ENCODE measurements at regions not wholly inside any gene's neighbourhood (a gene's known extent, or its start where the extent isn't known, plus 50 kb on each side); places are given as distances from the start of the nearest gene placed in this dataset.
A peak's percentile ranks its signal among the peaks of the same experiment; 100 is the strongest.

DNA sequence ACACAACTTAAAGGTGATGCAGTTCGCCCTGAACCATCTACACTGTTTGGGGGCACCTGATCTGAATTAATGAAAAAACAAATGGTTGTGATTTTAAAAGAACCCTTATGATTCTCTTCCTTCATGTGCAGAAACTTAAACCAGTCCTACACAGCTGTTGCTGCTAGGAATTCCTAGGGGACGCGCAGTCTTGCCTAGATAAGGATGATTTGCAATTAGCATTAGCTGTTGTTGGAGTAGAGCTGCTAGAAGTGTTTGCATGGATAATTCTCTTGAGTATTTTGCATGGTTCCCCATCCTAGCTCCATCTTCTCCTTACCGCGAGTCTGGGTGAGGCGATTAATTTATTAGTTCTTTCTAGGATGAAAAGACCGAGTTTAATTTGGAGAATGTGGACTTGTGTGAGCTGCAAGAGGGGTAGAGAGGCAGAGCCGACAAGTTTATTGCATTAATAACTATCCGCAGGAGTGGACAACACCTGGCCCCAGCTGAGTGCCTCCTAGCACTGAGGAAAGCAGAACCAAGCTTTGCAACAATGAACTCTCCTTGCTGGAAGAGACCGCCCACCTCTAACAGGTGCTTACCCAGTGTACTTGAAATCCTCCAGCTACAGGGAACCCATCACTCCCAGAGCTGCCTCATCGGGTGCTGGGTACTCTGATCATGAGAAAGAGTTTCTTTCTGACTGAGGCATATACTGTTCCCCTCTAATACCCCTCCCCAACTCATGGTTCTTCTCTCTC is 75.0 kb upstream of the WNT7A start:
- peak in 1 of 3 experiments; percentile 3 for DNase-seq

DNA sequence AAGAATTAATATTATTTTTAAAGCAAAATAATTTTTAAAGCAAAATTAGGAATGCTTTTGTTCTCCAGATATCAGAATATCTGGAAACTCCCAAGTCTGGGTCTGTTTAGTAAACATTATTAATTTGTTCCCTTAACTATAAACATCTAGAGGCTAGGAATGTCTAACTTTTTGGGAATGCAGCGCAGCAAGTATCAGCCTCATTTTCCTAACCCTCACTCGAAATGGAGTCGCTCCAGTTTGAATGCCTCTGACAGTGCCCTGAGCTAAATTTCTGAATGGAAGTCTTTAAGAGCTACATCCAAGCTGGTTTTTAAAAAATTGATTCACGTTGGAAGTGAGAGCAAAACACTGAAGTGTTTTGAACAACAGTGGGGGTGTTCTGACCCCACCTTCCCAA is 74.4 kb upstream of the WNT7A start:
- DNase-seq: no peak

DNA sequence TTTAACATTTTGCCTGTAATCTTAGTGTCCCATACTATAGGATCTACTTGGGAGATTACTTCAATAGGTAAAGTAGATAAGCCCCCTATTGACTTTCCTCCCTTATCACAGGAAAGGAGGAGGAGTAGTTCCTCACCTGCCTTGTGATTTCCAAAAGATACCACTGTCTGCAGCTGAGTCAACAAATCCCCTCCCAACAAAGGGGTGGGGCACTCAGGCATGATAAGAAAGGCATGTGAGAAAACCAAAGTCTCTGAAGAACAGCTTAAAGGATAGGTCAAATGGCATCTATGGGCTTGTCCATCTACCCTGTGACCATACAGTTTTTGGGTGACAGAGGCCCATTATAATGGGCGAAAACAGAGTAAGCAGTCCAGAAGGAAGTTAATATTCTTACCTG is 71.3 kb upstream of the WNT7A start:
- no peak for DNase-seq

DNA sequence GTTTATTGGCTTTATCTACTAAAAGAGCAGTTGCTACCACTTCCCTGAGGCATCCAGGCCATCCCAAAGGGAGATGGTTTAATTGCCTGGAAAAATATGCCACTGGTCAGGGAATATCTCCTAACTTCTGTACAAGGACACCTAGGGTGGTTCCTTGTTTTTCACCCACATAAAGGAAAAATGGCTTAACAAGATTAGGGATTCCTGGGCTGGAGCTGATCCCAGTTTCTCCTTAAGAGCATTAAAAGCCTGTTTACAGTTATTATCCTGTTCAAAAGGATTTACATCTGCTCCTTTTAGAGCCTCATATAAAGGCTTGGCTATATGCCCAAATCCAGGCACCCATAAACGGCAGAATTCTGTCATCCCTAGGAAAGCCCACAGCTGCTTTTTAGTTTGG is 70.2 kb upstream of the WNT7A start:
- no peak for DNase-seq

DNA sequence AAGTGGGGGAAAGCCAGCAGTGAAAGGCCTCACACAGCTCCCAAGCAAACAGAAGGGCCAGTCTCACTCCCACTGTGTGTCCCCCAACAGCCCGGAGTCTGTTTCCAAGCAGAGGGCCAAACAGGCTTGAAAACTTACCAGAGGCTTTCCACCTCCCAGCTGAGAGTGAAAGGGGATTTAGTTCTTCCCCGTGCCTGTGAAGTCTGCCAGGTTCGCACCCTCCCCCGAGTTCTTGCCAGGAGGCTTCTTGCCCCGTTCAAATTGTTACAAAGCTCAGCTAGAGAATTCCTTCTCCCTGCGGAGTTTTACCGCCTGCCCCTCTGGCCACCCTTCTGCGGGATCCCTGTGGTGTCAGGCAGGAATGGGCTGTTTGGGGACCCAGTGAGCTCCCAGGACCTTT is 68.0 kb upstream of the WNT7A start:
- DNase-seq: no peak

DNA sequence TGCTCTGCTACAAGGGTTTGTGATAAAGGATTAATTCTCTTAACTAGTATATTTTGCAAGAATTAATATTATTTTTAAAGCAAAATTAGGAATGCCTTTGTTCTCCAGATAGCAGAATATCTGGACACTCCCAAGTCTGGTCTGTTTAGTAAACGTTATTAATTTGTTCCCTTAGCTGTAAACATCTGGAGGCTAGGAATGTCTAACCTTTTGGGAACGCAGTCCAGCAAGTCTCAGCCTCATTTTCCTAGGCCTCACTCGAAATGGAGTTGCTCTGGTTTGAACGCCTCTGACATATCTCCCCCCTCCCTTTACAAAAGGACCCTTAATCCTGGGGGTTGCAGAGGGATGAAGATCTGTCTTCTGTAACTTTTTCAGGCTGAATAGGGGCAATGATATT is 59.3 kb upstream of the WNT7A start:
- DNase-seq: no peak

DNA sequence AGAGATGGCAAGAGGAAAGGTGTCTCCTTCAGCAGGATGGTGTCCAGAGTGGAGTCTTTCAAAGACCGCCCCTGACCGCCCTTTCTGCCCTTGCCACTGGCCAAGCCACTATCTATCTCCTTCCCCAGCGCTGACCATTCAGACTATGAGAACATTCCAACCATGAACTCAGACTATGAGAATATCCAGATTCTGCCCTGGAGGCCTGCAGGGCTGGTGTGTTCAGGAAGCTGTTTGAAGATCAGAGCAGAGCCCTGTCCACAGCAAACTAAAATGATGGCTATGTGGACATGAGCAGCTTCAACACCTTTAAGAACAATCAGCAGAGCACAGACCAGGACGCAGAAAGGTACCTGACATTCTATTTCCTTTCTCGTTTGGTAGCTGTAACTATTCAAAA is 57.3 kb upstream of the WNT7A start:
- DNase-seq: no peak

DNA sequence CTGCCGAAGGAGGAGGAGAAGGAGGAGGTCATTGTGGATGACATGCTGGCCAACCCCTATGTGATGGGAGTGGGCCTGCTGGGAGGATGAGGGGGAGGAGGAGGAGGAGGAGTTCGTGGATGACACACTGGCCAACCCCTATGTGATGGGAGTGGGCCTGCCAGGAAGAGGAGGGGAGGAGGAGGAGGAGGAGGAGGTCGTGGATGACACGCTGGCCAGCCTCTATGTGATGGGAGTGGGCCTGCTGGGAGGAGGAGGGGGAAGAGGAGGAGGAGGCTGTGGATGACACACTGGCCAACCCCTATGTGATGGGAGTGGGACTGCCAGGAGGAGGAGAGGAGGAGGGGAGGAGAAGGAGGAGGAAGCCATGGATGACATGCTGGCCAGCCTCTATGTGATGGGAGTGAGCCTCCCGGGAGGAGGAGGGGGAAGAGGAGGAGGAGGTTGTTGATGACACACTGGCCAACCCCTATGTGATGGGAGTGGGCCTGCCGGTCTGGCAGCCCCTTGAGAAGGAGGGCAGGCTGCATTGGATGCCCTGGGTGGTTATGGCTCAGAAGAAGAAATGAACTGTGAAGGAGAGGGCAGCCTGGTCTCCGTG is 55.7 kb upstream of the WNT7A start:
- DNase-seq: no peak

DNA sequence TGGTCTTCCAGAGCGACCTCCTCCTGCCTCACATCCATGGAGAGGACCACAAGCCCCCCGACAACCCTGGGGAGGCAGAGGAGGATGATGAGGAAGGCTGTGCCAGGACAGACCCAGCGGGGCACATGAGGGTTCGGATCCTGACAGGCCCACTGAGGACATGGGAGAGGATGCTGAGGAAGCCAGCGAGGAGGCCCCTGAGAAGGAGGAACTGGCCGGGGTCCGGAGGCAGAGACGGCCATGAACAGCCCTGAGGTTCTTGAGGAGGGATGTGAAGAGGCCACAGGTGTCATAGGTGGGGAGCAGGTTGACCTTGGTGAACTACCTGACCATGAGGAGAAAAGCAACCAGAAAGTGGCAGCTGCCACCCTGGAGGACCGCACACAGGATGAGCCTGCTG is 54.9 kb upstream of the WNT7A start:
- no peak for DNase-seq

DNA sequence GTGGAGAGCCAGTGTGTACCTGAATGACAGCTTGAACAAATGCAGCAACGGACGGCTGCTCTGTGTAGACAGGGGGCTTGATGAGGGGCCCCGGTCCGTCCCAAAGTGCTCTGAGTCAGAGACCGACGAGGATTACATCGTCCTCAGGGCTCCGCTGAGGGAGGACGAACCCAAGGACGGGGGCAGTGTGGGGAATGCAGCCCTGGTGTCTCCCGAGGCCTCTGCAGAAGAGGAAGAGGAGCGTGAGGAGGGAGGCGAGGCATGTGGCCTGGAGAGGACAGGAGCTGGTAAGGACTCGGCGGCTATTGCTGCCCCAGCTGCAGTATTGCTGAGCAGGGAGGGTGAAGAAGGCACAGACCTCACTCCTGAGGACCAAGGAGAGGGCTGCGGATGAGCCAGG is 54.4 kb upstream of the WNT7A start:
- DNase-seq: no peak

DNA sequence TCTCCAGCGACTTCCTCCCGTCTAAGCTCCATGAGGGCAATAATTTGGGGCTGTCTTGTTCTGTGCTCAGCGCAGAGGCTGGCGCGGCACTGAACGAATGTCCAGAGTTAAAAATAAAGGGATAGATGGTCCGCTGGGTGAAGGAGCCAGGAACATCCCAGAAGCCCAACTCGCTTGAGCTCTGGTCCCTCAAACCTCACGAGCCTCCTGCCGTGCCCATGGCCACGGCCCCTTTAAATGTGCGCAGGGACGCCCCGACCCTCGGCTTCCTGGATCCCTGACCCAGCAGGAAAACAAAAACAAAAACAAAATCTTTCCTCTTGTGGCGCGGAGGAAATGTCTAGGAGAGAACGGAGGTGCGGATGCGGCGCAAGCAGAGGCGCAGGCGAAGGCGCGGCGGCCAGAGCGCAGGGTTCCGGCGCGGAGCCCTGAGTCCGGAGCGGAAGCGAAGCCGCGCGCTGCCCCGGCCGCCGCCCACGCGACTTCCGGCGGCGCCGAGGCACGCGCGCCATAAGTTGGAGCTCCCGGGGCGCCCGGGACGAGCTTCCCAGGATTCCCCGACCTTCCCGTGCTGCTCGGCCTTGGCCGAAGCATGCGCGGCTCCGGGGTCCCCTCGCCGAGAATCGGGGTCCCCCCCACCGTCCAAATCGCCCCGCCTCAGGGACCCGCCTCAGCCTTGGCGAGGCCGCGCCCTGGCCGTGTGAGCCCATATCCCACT is 52.9 kb upstream of the WNT7A start:
- DNase-seq: no peak

DNA sequence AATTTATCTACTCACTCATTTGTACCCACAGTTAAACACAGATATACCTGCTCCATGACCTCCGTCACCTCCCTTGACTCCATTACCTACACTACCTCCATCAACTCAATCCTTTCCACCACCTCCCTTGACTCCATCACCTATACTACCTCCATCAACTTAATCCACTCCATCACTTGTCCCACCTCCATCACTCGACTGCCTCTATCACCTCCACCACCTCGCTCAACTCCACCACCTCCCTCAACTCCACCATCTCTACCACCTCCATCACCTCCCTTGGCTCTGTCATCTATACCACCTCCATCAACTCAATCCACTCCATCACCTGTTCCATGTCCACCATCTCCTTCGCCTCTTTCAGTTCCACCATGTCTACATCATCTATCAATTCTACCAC is 51.3 kb upstream of the WNT7A start:
- no peak for DNase-seq

Measured in NCI-H1417 (cell line).